ENCODE measurements at regions not wholly inside any gene's neighbourhood (a gene's known extent, or its start where the extent isn't known, plus 50 kb on each side); places are given as distances from the start of the nearest gene placed in this dataset.

- no peak for TF ChIP-seq POLR2A (IDR thresholded peaks at IDR 0.05)
- TF ChIP-seq CTCF (IDR thresholded peaks at IDR 0.05): no peak
These were observed 411.9 kb downstream of the HLX start for GRCh38 chr1:221291113-221291512.

All from upper lobe of left lung (tissue), 4 donors.